Endothelial cell of umbilical vein (primary cell): ENCODE measurements at regions not wholly inside any gene's neighbourhood (a gene's known extent, or its start where the extent isn't known, plus 50 kb on each side); places are given as distances from the start of the nearest gene placed in this dataset.

ENCODE experiments used
- BruUV-seq: library from RNA; stranded (reverse); fragments of 400-500 nt; replicated peaks from 2 replicates; lab custom pipeline; 2021; lab: Mats Ljungman, UMichigan
- CTCF ChIA-PET: fragments of 300-600, 350-600 bp; sonication (Branson Sonifier 250); formaldehyde crosslinking; loops from one replicate; lab custom pipeline; 2021; ENCODE audit warnings: antibody characterized with exemption, inconsistent platforms; lab: Charles Lee
- POLR2A ChIA-PET: fragments of 300-600, 350-600 bp; sonication (Branson Sonifier 250); formaldehyde crosslinking; loops from one replicate; lab custom pipeline; 2021; ENCODE audit warnings: antibody characterized with exemption, inconsistent platforms; lab: Charles Lee
- DNase-seq: peaks from one replicate; pipeline ENCODE4 v3.0.0-alpha.2; 2011; ENCODE audit warnings: low read depth, low spot score
- FAIRE-seq: peaks from 2 replicates; lab custom pipeline; 2011; peaks lifted over from hg19 to GRCh38; lab: Jason Lieb, UNC
- H2AFZ ChIP-seq: 2 replicates; pipeline ENCODE4 v1.6.0; 2012; ENCODE audit warnings: low read depth, low read length, control low read depth, inconsistent platforms
- H3K27ac ChIP-seq: 2 replicates; pipeline ENCODE4 v1.5.1; 2011; ENCODE audit warnings: low read depth, mild to moderate bottlenecking, control low read depth, low read length, moderate library complexity; ENCODE audit not compliant: insufficient read depth
- H3K27me3 ChIP-seq, 2 experiments: 2 replicates each; pipeline versions ENCODE4 v1.6.0 to v1.6.1; 2011; ENCODE audit warnings: low read length in 2 of 2, mixed read lengths in 1 of 2; ENCODE audit not compliant: control insufficient read depth in 2 of 2, insufficient read depth in 2 of 2
- H3K36me3 ChIP-seq, 2 experiments: 2 replicates in 1 of 2; 3 replicates in 1 of 2; pipeline ENCODE4 v1.5.1; 2011; ENCODE audit warnings: low read length in 2 of 2, mild to moderate bottlenecking in 1 of 2, moderate library complexity in 1 of 2; ENCODE audit not compliant: control insufficient read depth in 2 of 2, insufficient read depth in 2 of 2; ENCODE audit errors: extremely low read depth in 1 of 2
- H3K4me1 ChIP-seq: 3 replicates; pipeline ENCODE4 v1.5.1; 2011; ENCODE audit warnings: mild to moderate bottlenecking, low read length; ENCODE audit not compliant: control insufficient read depth, insufficient read depth; ENCODE audit errors: extremely low read depth
- H3K4me2 ChIP-seq: 2 replicates; pipeline ENCODE4 v1.6.1; 2011; ENCODE audit warnings: low read length, control low read depth, mixed read lengths; ENCODE audit not compliant: insufficient read depth
- H3K4me3 ChIP-seq, 3 experiments: fragments of 200-600 bp in 1 of 3; sonication (generic), shearing (Covaris generic) in 1 of 3; replicated peaks in 1 of 3; 2 replicates each; pipeline ENCODE4 v1.5.1; 2011 to 2016; ENCODE audit warnings: control low read depth in 3 of 3, low read length in 3 of 3, mild to moderate bottlenecking in 2 of 3, inconsistent platforms in 1 of 3, low read depth in 1 of 3, moderate library complexity in 1 of 3; ENCODE audit not compliant: insufficient read depth in 1 of 3
- H3K79me2 ChIP-seq: 2 replicates; pipeline ENCODE4 v1.6.0; 2012; ENCODE audit warnings: low read length, inconsistent platforms; ENCODE audit not compliant: control insufficient read depth, insufficient read depth
- H3K9ac ChIP-seq: replicated peaks from 2 replicates; pipeline ENCODE3; 2011; ENCODE audit warnings: low read length, control low read depth; ENCODE audit not compliant: insufficient read depth; ENCODE audit errors: extremely low read depth
- H3K9me1 ChIP-seq: replicated peaks from 3 replicates; pipeline ENCODE4 v1.6.0; 2011; ENCODE audit warnings: mild to moderate bottlenecking, low read length; ENCODE audit not compliant: control insufficient read depth, insufficient read depth; ENCODE audit errors: extremely low read depth
- H3K9me3 ChIP-seq: replicated peaks from 2 replicates; pipeline ENCODE4 v1.5.1; 2012; ENCODE audit warnings: low read length, inconsistent platforms; ENCODE audit not compliant: control insufficient read depth, insufficient read depth
- H4K20me1 ChIP-seq: replicated peaks from 2 replicates; pipeline ENCODE3; 2011; ENCODE audit warnings: mild to moderate bottlenecking, low read length; ENCODE audit not compliant: control insufficient read depth, insufficient read depth; ENCODE audit errors: extremely low read depth
- CTCF ChIP-seq, 2 donors: IDR thresholded peaks; 1 replicate in 1 of 2; 2 replicates in 1 of 2; pipeline ENCODE4 v1.5.1; 2011; ENCODE audit warnings: low read length in 2 of 2, mild to moderate bottlenecking in 2 of 2, moderate library complexity in 2 of 2, control low read depth in 1 of 2, inconsistent platforms in 1 of 2, low read depth in 1 of 2; ENCODE audit not compliant: insufficient read depth in 1 of 2; ENCODE audit errors: extremely low read depth in 1 of 2
- EZH2 ChIP-seq: IDR thresholded peaks from 2 replicates; pipeline ENCODE4 v1.6.1; 2012; ENCODE audit warnings: borderline replicate concordance, low read depth, mild to moderate bottlenecking, moderate library complexity, low read length, inconsistent platforms; ENCODE audit not compliant: severe bottlenecking
- FOS ChIP-seq: IDR thresholded peaks from 2 replicates; pipeline ENCODE4 v1.6.1; 2011; ENCODE audit warnings: mild to moderate bottlenecking, low read length, moderate library complexity, borderline replicate concordance; ENCODE audit not compliant: insufficient read depth
- GATA2 ChIP-seq: IDR thresholded peaks from 2 replicates; pipeline ENCODE4 v1.7.0; 2011; ENCODE audit warnings: low read depth, mild to moderate bottlenecking, moderate library complexity, mixed read lengths, low read length; ENCODE audit not compliant: insufficient read length, insufficient read depth
- JUN ChIP-seq: IDR thresholded peaks from 2 replicates; pipeline ENCODE4 v1.6.1; 2011; ENCODE audit warnings: borderline replicate concordance, low read depth; ENCODE audit not compliant: insufficient read length, insufficient read depth
- MAX ChIP-seq: IDR thresholded peaks from 2 replicates; pipeline ENCODE4 v1.6.1; 2011; ENCODE audit not compliant: insufficient read depth, insufficient read length
- MYC ChIP-seq: IDR thresholded peaks from one replicate; pipeline ENCODE4 v1.6.1; 2011; ENCODE audit warnings: mild to moderate bottlenecking, low read depth, low read length
- POLR2A ChIP-seq: IDR thresholded peaks from 2 replicates; pipeline ENCODE4 v1.6.1; 2012; ENCODE audit warnings: low read depth, mild to moderate bottlenecking, control low read depth, low read length
- POLR2AphosphoS5 ChIP-seq: IDR thresholded peaks from 2 replicates; pipeline ENCODE4 v1.6.1; 2012; ENCODE audit warnings: low read depth, mild to moderate bottlenecking, control low read depth, low read length, moderate library complexity; ENCODE audit not compliant: insufficient read depth
- dilution Hi-C: fragments of 300-500 bp; cut with MboI; formaldehyde crosslinking; loops from one replicate; pipeline ENCODE4 v1.15.0; 2019; ENCODE audit warnings: low sequenced_read_pairs; ENCODE audit not compliant: extremely low pct_ligation_motif_present
- intact Hi-C: fragments of 100-400 bp; cut with micrococcal nuclease; formaldehyde crosslinking; loops from one replicate; pipeline ENCODE4 v1.10.0; 2022

DNA sequence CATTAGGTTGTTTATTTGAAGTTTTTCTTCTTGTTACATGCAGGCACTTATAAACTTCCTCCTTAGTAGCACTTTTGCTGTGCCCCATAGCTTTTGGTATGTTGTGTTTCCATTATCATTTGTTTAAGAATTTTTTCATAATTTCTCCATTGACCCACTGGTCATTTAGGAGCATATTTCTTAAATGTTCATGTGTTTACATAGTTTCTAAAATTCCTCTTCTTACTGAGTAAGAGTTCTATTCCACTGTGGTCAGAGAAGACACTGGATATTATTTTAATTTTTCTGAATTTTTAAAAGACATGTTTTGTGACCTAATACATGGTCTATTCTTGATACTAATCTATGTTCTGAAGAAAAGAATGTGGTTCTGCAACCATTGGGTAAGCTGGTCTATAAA is 333.0 kb downstream of the DDX10 start:
- POLR2A ChIA-PET = no interaction called here
- H3K79me2 ChIP-seq = no peaks in the 10 kb centered on the region
- H2AFZ ChIP-seq = no peak overlapping the region
- intact Hi-C loops = no loop called here
- H3K9me1 ChIP-seq = no peaks in the 10 kb centered on the region
- H3K9ac ChIP-seq = no peak overlapping the region
- no peak overlapping the region for H3K4me3 ChIP-seq
- no peaks in the 10 kb centered on the region for H3K27me3 ChIP-seq
- TF ChIP-seq EZH2 (no peak), POLR2AphosphoS5 (no peak), FOS (no peak), GATA2 (no peak), CTCF (IDR thresholded peaks at IDR 0.05; ENCODE audit: extremely low read depth in 1 of 2, insufficient read depth in 1 of 2, low read depth in 1 of 2, low read length in 2 of 2) (no peak), MYC (no peak), MAX (no peak), JUN (no peak), POLR2A (no peak)
- no peak for FAIRE-seq
- no peaks in the 10 kb centered on the region for H3K4me1 ChIP-seq
- no peaks in the 10 kb centered on the region for H3K9me3 ChIP-seq
- dilution Hi-C loops = no loop called here
- CTCF ChIA-PET = interaction anchor here (0.6 kb wide), 1 partner anchor 9 kb away, joined by 3 read pairs; no protein-coding TSS in a partner anchor
- H3K4me2 ChIP-seq = no peak overlapping the region
- no peak overlapping the region for H3K27ac ChIP-seq
- DNase-seq = no peak
- H4K20me1 ChIP-seq = no peaks in the 10 kb centered on the region
- no TSS peak for BruUV-seq
- no peaks in the 10 kb centered on the region for H3K36me3 ChIP-seq
